HepG2 (cell line): ENCODE measurements at regions not wholly inside any gene's neighbourhood (a gene's known extent, or its start where the extent isn't known, plus 50 kb on each side); places are given as distances from the start of the nearest gene placed in this dataset.

Source experiments
- CCAR2 ChIP-seq: fragments of 200-400 bp; formaldehyde crosslinking; optimal IDR thresholded peaks from 2 replicates; pipeline ENCODE3; 2018; ENCODE audit warnings: low read depth, mild to moderate bottlenecking, low read length, moderate library complexity
- NFE2L2 ChIP-seq: fragments of 150-350 bp; IDR thresholded peaks from 2 replicates; pipeline ENCODE4 v1.6.1; 2014; ENCODE audit warnings: low read length
- PRPF4 ChIP-seq: fragments of 200-400 bp; formaldehyde crosslinking; IDR thresholded peaks from 2 replicates; pipeline ENCODE4 v1.6.1; 2016; ENCODE audit warnings: low read length, low read depth; ENCODE audit not compliant: poor library complexity, severe bottlenecking
- ZBTB1 ChIP-seq: sonication (generic); formaldehyde crosslinking; IDR thresholded peaks from 2 replicates; pipeline ENCODE4 v1.4.0; 2020; ENCODE audit warnings: missing genetic modification reagents, borderline replicate concordance
- ZBTB8A ChIP-seq: sonication (generic); formaldehyde crosslinking; IDR thresholded peaks from 2 replicates; pipeline ENCODE4 v1.4.0; 2020; ENCODE audit warnings: mild to moderate bottlenecking, low read depth, missing genetic modification reagents, borderline replicate concordance
- TF ChIP-seq, protein P1 (sequence below): sonication (generic); formaldehyde crosslinking; IDR thresholded peaks from 2 replicates; pipeline ENCODE4 v1.4.0; 2020; ENCODE audit warnings: missing genetic modification reagents
- TF ChIP-seq, protein P2 (sequence below): sonication (generic); formaldehyde crosslinking; IDR thresholded peaks from 2 replicates; pipeline ENCODE4 v1.4.0; 2020; ENCODE audit warnings: mild to moderate bottlenecking, missing genetic modification reagents
- TF ChIP-seq, protein P3 (sequence below): sonication (generic); formaldehyde crosslinking; IDR thresholded peaks from 2 replicates; pipeline ENCODE4 v1.5.0; 2020; ENCODE audit warnings: mild to moderate bottlenecking, missing genetic modification reagents, moderate library complexity
- TF ChIP-seq, protein P4 (sequence below): fragments of 450-650 bp; IDR thresholded peaks from 2 replicates; pipeline ENCODE4 v1.6.1; 2017; ENCODE audit warnings: mild to moderate bottlenecking

DNA sequence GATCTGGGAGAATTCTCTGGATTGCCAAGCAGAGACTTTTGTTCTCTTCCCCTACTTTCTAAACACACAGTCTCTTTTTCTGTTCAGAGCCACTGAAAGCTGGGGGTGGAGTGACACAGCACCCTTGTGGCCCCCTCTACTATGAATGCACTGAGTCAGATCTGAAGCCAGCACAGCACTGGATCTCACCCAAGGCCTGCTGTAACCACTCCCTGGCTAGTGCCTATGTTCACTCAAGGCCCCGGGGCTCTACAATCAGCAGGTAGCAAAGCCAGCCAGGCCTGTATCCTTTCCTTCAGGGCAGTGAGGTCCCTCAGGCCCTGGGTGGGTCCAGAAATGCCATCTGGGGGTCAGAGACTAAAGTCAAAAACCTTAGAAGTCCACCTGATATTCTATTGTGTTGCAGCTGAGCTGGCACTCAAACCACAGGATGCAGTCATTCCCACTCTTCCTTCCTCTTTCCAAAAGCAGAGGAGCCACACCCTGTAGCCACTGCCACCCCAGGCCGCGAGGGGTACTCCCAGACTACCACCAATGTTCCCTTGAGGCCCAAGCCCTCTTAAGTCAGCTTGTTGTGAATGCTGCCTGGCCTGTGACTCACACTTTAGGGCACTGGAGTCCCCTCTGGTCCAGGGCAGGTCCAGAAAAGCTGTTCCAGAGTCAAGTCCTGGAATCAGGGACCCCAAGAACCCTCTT, 110.1 kb upstream of the RXFP2 start:
- no peak for TF ChIP-seq ZBTB8A (CRISPR knock-in tag)
- TF ChIP-seq CCAR2 = no peak
- no peak for TF ChIP-seq PRPF4
- TF ChIP-seq, protein P1, sequence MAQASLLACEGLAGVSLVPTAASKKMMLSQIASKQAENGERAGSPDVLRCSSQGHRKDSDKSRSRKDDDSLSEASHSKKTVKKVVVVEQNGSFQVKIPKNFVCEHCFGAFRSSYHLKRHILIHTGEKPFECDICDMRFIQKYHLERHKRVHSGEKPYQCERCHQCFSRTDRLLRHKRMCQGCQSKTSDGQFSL (CRISPR knock-in tag) = no peak
- TF ChIP-seq, protein P2, sequence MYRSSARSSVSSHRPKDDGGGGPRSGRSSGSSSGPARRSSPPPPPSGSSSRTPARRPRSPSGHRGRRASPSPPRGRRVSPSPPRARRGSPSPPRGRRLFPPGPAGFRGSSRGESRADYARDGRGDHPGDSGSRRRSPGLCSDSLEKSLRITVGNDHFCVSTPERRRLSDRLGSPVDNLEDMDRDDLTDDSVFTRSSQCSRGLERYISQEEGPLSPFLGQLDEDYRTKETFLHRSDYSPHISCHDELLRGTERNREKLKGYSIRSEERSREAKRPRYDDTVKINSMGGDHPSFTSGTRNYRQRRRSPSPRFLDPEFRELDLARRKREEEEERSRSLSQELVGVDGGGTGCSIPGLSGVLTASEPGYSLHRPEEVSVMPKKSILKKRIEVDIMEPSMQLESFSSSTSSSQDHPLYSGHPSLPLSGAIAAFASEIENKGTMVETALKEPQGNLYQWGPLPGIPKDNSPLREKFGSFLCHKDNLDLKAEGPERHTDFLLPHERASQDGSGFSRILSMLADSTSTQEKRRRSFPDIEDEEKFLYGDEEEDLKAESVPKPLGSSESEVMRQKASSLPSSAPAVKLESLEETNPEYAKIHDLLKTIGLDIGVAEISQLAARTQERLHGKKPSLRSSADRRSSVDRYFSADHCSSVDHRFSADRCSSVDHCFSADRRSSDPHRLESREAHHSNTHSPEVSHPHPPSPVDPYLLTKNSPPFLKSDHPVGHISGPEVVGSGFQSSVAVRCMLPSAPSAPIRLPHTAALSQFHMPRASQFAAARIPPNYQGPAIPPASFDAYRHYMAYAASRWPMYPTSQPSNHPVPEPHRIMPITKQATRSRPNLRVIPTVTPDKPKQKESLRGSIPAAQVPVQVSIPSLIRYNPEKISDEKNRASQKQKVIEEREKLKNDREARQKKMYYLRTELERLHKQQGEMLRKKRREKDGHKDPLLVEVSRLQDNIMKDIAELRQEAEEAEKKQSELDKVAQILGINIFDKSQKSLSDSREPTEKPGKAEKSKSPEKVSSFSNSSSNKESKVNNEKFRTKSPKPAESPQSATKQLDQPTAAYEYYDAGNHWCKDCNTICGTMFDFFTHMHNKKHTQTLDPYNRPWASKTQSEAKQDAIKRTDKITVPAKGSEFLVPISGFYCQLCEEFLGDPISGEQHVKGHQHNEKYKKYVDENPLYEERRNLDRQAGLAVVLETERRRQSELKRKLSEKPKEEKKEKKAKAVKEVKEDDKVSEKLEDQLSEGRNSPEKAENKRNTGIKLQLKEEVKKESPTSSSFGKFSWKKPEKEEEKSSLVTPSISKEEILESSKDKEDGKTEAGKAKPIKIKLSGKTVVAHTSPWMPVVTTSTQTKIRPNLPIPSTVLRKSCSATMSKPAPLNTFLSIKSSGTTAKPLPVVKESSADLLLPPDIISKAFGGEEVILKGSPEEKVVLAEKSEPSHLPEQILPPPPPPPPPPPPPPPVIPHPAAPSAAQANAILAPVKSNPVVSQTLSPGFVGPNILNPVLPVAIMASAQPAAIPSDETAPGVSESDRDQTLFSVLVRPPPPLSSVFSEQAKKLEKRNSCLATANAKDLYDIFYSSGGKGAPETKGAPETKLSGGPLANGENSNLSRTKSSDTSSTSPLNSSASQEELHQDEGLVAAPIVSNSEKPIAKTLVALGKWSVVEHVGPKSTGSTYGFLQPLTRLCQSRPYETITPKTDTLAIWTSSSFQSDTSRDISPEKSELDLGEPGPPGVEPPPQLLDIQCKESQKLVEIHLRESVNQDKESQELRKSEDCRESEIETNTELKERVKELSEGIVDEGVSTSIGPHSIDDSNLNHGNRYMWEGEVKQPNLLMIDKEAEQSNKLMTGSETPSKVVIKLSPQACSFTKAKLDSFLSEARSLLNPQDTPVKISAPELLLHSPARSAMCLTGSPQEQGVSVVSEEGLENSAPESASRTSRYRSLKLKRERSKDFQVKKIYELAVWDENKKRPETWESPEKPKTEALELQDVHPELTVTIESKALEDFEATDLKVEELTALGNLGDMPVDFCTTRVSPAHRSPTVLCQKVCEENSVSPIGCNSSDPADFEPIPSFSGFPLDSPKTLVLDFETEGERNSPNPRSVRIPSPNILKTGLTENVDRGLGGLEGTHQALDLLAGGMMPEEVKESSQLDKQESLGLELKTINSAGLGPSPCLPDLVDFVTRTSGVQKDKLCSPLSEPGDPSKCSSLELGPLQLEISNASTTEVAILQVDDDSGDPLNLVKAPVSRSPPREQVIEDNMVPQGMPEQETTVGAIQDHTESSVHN (CRISPR knock-in tag) = no peak
- TF ChIP-seq, protein P3, sequence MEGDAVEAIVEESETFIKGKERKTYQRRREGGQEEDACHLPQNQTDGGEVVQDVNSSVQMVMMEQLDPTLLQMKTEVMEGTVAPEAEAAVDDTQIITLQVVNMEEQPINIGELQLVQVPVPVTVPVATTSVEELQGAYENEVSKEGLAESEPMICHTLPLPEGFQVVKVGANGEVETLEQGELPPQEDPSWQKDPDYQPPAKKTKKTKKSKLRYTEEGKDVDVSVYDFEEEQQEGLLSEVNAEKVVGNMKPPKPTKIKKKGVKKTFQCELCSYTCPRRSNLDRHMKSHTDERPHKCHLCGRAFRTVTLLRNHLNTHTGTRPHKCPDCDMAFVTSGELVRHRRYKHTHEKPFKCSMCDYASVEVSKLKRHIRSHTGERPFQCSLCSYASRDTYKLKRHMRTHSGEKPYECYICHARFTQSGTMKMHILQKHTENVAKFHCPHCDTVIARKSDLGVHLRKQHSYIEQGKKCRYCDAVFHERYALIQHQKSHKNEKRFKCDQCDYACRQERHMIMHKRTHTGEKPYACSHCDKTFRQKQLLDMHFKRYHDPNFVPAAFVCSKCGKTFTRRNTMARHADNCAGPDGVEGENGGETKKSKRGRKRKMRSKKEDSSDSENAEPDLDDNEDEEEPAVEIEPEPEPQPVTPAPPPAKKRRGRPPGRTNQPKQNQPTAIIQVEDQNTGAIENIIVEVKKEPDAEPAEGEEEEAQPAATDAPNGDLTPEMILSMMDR (CRISPR knock-in tag) = no peak
- no peak for TF ChIP-seq NFE2L2
- TF ChIP-seq, protein P4, sequence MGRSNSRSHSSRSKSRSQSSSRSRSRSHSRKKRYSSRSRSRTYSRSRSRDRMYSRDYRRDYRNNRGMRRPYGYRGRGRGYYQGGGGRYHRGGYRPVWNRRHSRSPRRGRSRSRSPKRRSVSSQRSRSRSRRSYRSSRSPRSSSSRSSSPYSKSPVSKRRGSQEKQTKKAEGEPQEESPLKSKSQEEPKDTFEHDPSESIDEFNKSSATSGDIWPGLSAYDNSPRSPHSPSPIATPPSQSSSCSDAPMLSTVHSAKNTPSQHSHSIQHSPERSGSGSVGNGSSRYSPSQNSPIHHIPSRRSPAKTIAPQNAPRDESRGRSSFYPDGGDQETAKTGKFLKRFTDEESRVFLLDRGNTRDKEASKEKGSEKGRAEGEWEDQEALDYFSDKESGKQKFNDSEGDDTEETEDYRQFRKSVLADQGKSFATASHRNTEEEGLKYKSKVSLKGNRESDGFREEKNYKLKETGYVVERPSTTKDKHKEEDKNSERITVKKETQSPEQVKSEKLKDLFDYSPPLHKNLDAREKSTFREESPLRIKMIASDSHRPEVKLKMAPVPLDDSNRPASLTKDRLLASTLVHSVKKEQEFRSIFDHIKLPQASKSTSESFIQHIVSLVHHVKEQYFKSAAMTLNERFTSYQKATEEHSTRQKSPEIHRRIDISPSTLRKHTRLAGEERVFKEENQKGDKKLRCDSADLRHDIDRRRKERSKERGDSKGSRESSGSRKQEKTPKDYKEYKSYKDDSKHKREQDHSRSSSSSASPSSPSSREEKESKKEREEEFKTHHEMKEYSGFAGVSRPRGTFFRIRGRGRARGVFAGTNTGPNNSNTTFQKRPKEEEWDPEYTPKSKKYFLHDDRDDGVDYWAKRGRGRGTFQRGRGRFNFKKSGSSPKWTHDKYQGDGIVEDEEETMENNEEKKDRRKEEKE = no peak
- TF ChIP-seq ZBTB1 (CRISPR knock-in tag) = no peak
